ENCODE measurements at regions not wholly inside any gene's neighbourhood (a gene's known extent, or its start where the extent isn't known, plus 50 kb on each side); places are given as distances from the start of the nearest gene placed in this dataset.

- WGBS: 97% methylated on average over 3 of the region's 3 CpGs
- no peaks in the 10 kb centered on the region for H3K27me3 ChIP-seq (ENCODE audit: control insufficient read depth in 2 of 2, insufficient read depth in 1 of 2, low read length in 1 of 2)
- no peaks in the 10 kb centered on the region for H3K4me1 ChIP-seq (ENCODE audit: control insufficient read depth in 2 of 2, insufficient read depth in 2 of 2, low read length in 2 of 2)
Observed at GRCh38 chr15:45904019-45904418, 269.2 kb downstream of the SQOR start.

DNA sequence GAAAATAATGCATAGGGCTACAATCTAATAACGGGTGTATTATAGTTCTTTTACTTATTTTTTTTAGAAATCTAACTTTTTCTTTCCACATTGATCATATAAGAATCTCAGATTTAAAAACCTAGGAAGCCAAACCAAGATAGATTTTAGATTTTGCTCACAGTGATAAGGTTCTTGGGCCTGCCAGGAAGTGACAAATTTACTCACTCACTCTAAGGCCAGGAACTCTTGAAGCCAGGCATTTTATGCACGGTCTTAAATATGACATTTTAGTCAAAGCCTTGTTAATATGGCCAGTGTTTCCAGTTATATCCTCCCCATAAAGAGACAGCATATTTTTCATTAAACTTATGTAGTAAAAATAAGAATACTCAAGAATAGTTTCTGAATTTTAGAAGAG lies 271.4 kb downstream of the SQOR start:
- no peak for DNase-seq (ENCODE audit: low read depth in 6 of 9, low spot score in 9 of 9)
- Histone ChIP-seq H3K36me3 (ENCODE audit: control insufficient read depth in 2 of 2, insufficient read depth in 2 of 2, low read length in 1 of 2) (no peaks in the 10 kb centered on the region), H3K4me3 (ENCODE audit: low read length in 2 of 2) (no peak overlapping the region), H3K9me3 (ENCODE audit: control insufficient read depth in 2 of 2, insufficient read depth in 1 of 2, low read length in 1 of 2) (no peaks in the 10 kb centered on the region), H3K27ac (ENCODE audit: low read depth in 1 of 2, low read length in 1 of 2) (no peak overlapping the region), H3K27me3 (ENCODE audit: control insufficient read depth in 2 of 2, insufficient read depth in 1 of 2, low read length in 1 of 2) (no peaks in the 10 kb centered on the region), H3K4me1 (ENCODE audit: control insufficient read depth in 2 of 2, insufficient read depth in 2 of 2, low read length in 2 of 2) (no peaks in the 10 kb centered on the region)
- WGBS: 67% methylated on average over 2 of the region's 2 CpGs

More at GRCh38 chr15:45904019-45904418, 269.2 kb downstream of the SQOR start:
- DNase-seq (ENCODE audit: low read depth in 6 of 9, low spot score in 9 of 9): no peak
- H3K9me3 ChIP-seq (ENCODE audit: control insufficient read depth in 2 of 2, insufficient read depth in 1 of 2, low read length in 1 of 2): no peaks in the 10 kb centered on the region
- H3K27ac ChIP-seq (ENCODE audit: low read depth in 1 of 2, low read length in 1 of 2): no peak overlapping the region
- H3K4me3 ChIP-seq (ENCODE audit: low read length in 2 of 2): no peak overlapping the region
- H3K36me3 ChIP-seq (ENCODE audit: control insufficient read depth in 2 of 2, insufficient read depth in 2 of 2, low read length in 1 of 2): no peaks in the 10 kb centered on the region

DNA sequence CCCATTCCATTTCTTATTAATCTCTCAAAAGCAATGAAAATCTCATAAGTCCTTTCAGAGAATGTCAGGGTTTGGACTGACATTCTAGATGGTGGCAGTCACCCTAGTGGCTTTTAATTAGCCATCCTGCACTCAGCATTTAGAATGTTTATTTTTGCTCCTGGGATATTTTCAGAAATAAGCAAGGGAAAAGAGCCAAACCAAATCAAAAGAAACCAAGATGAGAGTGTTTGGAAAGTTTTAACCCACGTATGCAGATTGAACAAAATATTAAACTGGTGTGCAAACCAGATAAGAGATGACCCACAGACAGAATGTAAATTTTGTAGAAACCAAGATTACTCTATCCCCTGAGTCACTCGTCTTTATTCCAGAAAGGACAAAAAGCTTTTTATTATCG lies 275.8 kb downstream of the SQOR start:
- WGBS: 77% methylated on average over 3 of the region's 3 CpGs
- DNase-seq (ENCODE audit: low read depth in 6 of 9, low spot score in 9 of 9): no peak
- Histone ChIP-seq H3K4me3 (ENCODE audit: low read length in 2 of 2) (no peak overlapping the region), H3K27ac (ENCODE audit: low read depth in 1 of 2, low read length in 1 of 2) (no peak overlapping the region), H3K36me3 (ENCODE audit: control insufficient read depth in 2 of 2, insufficient read depth in 2 of 2, low read length in 1 of 2) (no peaks in the 10 kb centered on the region), H3K9me3 (ENCODE audit: control insufficient read depth in 2 of 2, insufficient read depth in 1 of 2, low read length in 1 of 2) (no peaks in the 10 kb centered on the region), H3K4me1 (ENCODE audit: control insufficient read depth in 2 of 2, insufficient read depth in 2 of 2, low read length in 2 of 2) (no peaks in the 10 kb centered on the region), H3K27me3 (ENCODE audit: control insufficient read depth in 2 of 2, insufficient read depth in 1 of 2, low read length in 1 of 2) (no peaks in the 10 kb centered on the region)

- H3K27me3 ChIP-seq (ENCODE audit: control insufficient read depth in 2 of 2, insufficient read depth in 1 of 2, low read length in 1 of 2): no peaks in the 10 kb centered on the region
- no peak for DNase-seq (ENCODE audit: low read depth in 6 of 9, low spot score in 9 of 9)
- no peak overlapping the region for H3K4me3 ChIP-seq (ENCODE audit: low read length in 2 of 2)
- WGBS: 85% methylated on average over 2 of the region's 2 CpGs
- no peaks in the 10 kb centered on the region for H3K4me1 ChIP-seq (ENCODE audit: control insufficient read depth in 2 of 2, insufficient read depth in 2 of 2, low read length in 2 of 2)
- no peaks in the 10 kb centered on the region for H3K36me3 ChIP-seq (ENCODE audit: control insufficient read depth in 2 of 2, insufficient read depth in 2 of 2, low read length in 1 of 2)
- no peaks in the 10 kb centered on the region for H3K9me3 ChIP-seq (ENCODE audit: control insufficient read depth in 2 of 2, insufficient read depth in 1 of 2, low read length in 1 of 2)
- no peak overlapping the region for H3K27ac ChIP-seq (ENCODE audit: low read depth in 1 of 2, low read length in 1 of 2)
Observed at GRCh38 chr15:45913451-45913850, 278.6 kb downstream of the SQOR start.

GRCh38 chr15:45914425-45914824 lies 279.6 kb downstream of the SQOR start:
- no peak for DNase-seq (ENCODE audit: low read depth in 6 of 9, low spot score in 9 of 9)
- Histone ChIP-seq H3K9me3 (ENCODE audit: control insufficient read depth in 2 of 2, insufficient read depth in 1 of 2, low read length in 1 of 2) (no peaks in the 10 kb centered on the region), H3K4me3 (ENCODE audit: low read length in 2 of 2) (no peak overlapping the region), H3K27ac (ENCODE audit: low read depth in 1 of 2, low read length in 1 of 2) (no peak overlapping the region), H3K4me1 (ENCODE audit: control insufficient read depth in 2 of 2, insufficient read depth in 2 of 2, low read length in 2 of 2) (no peaks in the 10 kb centered on the region), H3K36me3 (ENCODE audit: control insufficient read depth in 2 of 2, insufficient read depth in 2 of 2, low read length in 1 of 2) (no peaks in the 10 kb centered on the region), H3K27me3 (ENCODE audit: control insufficient read depth in 2 of 2, insufficient read depth in 1 of 2, low read length in 1 of 2) (no peaks in the 10 kb centered on the region)

DNA sequence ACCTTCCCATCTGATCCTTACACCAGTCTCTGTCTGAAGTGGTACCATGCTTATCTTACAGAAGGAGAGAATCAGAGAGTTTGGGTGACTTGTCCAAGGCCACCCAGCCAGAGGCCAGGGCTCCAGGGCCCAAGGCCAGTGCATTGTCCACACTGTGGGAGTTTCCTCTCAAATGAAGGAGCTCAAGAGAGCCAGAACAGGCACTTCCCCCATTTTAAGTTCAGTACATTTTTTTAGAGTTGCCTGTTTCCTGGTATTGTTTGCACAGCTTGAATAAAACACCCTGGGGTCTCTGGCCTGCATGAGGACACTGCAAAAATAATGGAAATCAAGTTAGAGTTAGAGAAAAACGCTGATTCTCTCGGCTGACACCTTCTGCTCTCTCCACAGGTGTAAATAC lies 284.0 kb downstream of the SQOR start:
- no peaks in the 10 kb centered on the region for H3K27me3 ChIP-seq (ENCODE audit: control insufficient read depth in 2 of 2, insufficient read depth in 1 of 2, low read length in 1 of 2)
- no peak overlapping the region for H3K27ac ChIP-seq (ENCODE audit: low read depth in 1 of 2, low read length in 1 of 2)
- no peaks in the 10 kb centered on the region for H3K36me3 ChIP-seq (ENCODE audit: control insufficient read depth in 2 of 2, insufficient read depth in 2 of 2, low read length in 1 of 2)
- 36% methylated on average over 2 of the region's 2 CpGs for WGBS
- no peak for DNase-seq (ENCODE audit: low read depth in 6 of 9, low spot score in 9 of 9)
- no peaks in the 10 kb centered on the region for H3K9me3 ChIP-seq (ENCODE audit: control insufficient read depth in 2 of 2, insufficient read depth in 1 of 2, low read length in 1 of 2)
- H3K4me3 ChIP-seq (ENCODE audit: low read length in 2 of 2): no peak overlapping the region
- H3K4me1 ChIP-seq (ENCODE audit: control insufficient read depth in 2 of 2, insufficient read depth in 2 of 2, low read length in 2 of 2): no peaks in the 10 kb centered on the region

GRCh38 chr15:45919806-45920205 lies 285.0 kb downstream of the SQOR start:
- 94% methylated on average over 6 of the region's 6 CpGs for WGBS
- DNase-seq (ENCODE audit: low read depth in 6 of 9, low spot score in 9 of 9): no peak
- H3K4me1 ChIP-seq (ENCODE audit: control insufficient read depth in 2 of 2, insufficient read depth in 2 of 2, low read length in 2 of 2): no peaks in the 10 kb centered on the region
- no peaks in the 10 kb centered on the region for H3K27me3 ChIP-seq (ENCODE audit: control insufficient read depth in 2 of 2, insufficient read depth in 1 of 2, low read length in 1 of 2)
- no peaks in the 10 kb centered on the region for H3K36me3 ChIP-seq (ENCODE audit: control insufficient read depth in 2 of 2, insufficient read depth in 2 of 2, low read length in 1 of 2)
- H3K27ac ChIP-seq (ENCODE audit: low read depth in 1 of 2, low read length in 1 of 2): no peak overlapping the region
- no peaks in the 10 kb centered on the region for H3K9me3 ChIP-seq (ENCODE audit: control insufficient read depth in 2 of 2, insufficient read depth in 1 of 2, low read length in 1 of 2)
- no peak overlapping the region for H3K4me3 ChIP-seq (ENCODE audit: low read length in 2 of 2)

- no peak overlapping the region for H3K4me3 ChIP-seq (ENCODE audit: low read length in 2 of 2)
- no peaks in the 10 kb centered on the region for H3K27me3 ChIP-seq (ENCODE audit: control insufficient read depth in 2 of 2, insufficient read depth in 1 of 2, low read length in 1 of 2)
- H3K4me1 ChIP-seq (ENCODE audit: control insufficient read depth in 2 of 2, insufficient read depth in 2 of 2, low read length in 2 of 2): no peaks in the 10 kb centered on the region
- no peaks in the 10 kb centered on the region for H3K36me3 ChIP-seq (ENCODE audit: control insufficient read depth in 2 of 2, insufficient read depth in 2 of 2, low read length in 1 of 2)
- DNase-seq (ENCODE audit: low read depth in 6 of 9, low spot score in 9 of 9): no peak
- WGBS: 50% methylated on average over 4 of the region's 4 CpGs
- no peak overlapping the region for H3K27ac ChIP-seq (ENCODE audit: low read depth in 1 of 2, low read length in 1 of 2)
- no peaks in the 10 kb centered on the region for H3K9me3 ChIP-seq (ENCODE audit: control insufficient read depth in 2 of 2, insufficient read depth in 1 of 2, low read length in 1 of 2)
Observed at GRCh38 chr15:45921376-45921775, 286.5 kb downstream of the SQOR start.

DNA sequence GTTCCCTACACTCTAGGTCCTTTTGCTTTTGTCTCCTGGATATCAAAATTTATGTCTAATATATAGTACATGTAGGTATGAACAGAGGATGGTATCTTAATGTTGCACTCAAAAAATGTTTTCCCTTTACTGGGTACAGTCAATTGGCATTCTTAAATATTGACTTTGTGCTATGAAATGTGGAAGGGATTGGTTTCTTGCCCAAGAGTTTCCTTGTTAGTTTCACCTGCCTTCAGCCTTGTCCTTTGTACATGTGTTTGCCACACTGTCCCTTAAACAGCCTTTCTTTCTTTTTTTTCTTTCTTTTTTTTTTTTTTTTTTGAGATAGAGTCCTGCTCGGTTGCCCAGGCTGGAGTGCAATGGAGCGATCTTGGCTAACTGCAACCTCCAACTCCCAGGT lies 287.1 kb downstream of the SQOR start:
- H3K36me3 ChIP-seq (ENCODE audit: control insufficient read depth in 2 of 2, insufficient read depth in 2 of 2, low read length in 1 of 2): no peaks in the 10 kb centered on the region
- H3K27ac ChIP-seq (ENCODE audit: low read depth in 1 of 2, low read length in 1 of 2): no peak overlapping the region
- no peaks in the 10 kb centered on the region for H3K27me3 ChIP-seq (ENCODE audit: control insufficient read depth in 2 of 2, insufficient read depth in 1 of 2, low read length in 1 of 2)
- H3K9me3 ChIP-seq (ENCODE audit: control insufficient read depth in 2 of 2, insufficient read depth in 1 of 2, low read length in 1 of 2): no peaks in the 10 kb centered on the region
- DNase-seq (ENCODE audit: low read depth in 6 of 9, low spot score in 9 of 9): no peak
- no peaks in the 10 kb centered on the region for H3K4me1 ChIP-seq (ENCODE audit: control insufficient read depth in 2 of 2, insufficient read depth in 2 of 2, low read length in 2 of 2)
- no peak overlapping the region for H3K4me3 ChIP-seq (ENCODE audit: low read length in 2 of 2)
- WGBS: 95% methylated on average over 2 of the region's 2 CpGs

DNA sequence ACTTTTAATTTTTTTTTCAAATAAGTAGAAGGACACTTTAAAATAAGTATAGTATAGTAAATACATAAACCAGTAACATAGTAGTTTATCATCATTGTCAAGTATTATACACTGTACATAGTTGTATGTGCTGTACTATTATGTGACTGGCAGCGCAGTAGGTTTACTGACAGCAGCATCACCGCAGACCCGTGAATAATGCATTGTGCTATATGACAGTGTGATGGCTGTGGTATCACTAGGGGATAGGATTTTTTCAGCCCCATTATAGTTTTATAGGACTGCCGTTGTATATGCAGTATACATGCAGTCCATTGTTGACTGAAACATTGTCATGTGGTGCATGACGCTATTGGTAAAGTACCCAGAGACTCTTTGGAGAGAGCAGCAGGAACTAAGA lies 306.5 kb downstream of the SQOR start:
- no peaks in the 10 kb centered on the region for H3K36me3 ChIP-seq (ENCODE audit: control insufficient read depth in 2 of 2, insufficient read depth in 2 of 2, low read length in 1 of 2)
- no peak for DNase-seq (ENCODE audit: low read depth in 6 of 9, low spot score in 9 of 9)
- H3K27me3 ChIP-seq (ENCODE audit: control insufficient read depth in 2 of 2, insufficient read depth in 1 of 2, low read length in 1 of 2): no peaks in the 10 kb centered on the region
- H3K9me3 ChIP-seq (ENCODE audit: control insufficient read depth in 2 of 2, insufficient read depth in 1 of 2, low read length in 1 of 2): peaks cover 0 to 5% of the 10 kb centered on the region in 2 donors
- H3K4me1 ChIP-seq (ENCODE audit: control insufficient read depth in 2 of 2, insufficient read depth in 2 of 2, low read length in 2 of 2): no peaks in the 10 kb centered on the region
- no peak overlapping the region for H3K4me3 ChIP-seq (ENCODE audit: low read length in 2 of 2)
- WGBS: 96% methylated on average over 5 of the region's 5 CpGs
- H3K27ac ChIP-seq (ENCODE audit: low read depth in 1 of 2, low read length in 1 of 2): no peak overlapping the region

All from thymus (tissue), 11 donors.